HTR-8/SVneo (cell line): ENCODE measurements at regions not wholly inside any gene's neighbourhood (a gene's known extent, or its start where the extent isn't known, plus 50 kb on each side); places are given as distances from the start of the nearest gene placed in this dataset.

Experiments used
- DNase-seq: peaks from one replicate; pipeline ENCODE4 v3.0.0; 2011; ENCODE audit warnings: low spot score, mixed read lengths; ENCODE audit not compliant: insufficient read length
- FAIRE-seq: peaks from 2 replicates; lab custom pipeline; 2011; peaks lifted over from hg19 to GRCh38; lab: Jason Lieb, UNC

DNA sequence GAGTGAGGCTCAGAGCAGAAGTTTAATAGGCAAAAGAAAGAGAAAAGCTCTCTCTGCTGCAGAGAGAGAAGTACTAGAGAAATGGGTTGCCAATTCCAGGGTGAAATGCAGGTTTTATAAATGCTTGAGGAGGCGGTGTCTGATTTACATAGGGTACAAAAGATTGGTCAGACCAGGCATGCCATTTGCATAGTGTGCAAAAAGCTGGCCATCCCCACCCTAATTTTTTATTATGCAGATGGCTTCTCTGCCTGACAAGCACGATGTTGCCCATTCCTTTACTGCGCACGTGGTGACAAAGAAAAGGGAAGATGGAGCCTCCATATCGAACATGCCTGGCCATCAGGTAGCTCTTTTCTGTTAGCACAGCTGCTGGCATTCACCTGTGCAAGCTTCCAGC is 209.3 kb upstream of the PPFIA2 start:
- DNase-seq, result no peak
- no peak for FAIRE-seq

DNA sequence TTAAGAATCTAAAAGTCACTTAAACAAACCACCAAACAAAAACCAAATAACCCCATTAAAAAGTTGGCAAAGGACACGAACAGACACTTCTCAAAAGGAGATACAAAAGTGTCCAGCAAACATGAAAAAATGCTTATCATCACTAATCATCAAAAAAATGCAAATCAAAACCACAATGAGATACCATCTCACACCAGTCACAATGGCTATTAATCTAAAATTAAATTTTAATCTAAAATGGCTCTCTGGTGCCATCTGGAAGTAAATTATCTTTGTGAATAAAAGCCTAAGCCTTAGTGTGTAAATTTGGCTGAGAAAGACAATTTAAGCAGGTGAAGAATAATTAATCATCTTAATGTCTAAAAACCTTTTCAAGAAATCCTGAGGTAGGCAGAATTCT is 204.5 kb upstream of the PPFIA2 start:
- DNase-seq (no peak), FAIRE-seq (no peak)

DNA sequence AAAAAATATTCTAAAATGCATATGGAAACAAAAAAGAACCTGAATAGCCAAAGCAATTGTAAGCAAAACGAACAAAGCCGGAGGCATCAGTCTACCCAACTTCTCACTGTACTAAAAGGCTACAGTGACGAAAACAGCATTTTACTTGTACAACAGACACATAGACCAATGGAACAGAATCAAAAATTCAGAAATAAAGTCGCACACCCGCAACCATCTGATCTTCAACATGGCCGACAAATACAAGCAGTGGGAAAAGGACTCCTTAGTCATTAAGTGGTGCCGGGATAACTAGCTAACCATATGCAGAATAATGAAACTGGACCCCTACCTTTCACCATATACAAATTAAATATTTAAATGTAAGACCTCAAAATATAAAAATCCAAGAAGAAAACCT is 203.9 kb upstream of the PPFIA2 start:
- no peak for DNase-seq
- FAIRE-seq, result no peak

DNA sequence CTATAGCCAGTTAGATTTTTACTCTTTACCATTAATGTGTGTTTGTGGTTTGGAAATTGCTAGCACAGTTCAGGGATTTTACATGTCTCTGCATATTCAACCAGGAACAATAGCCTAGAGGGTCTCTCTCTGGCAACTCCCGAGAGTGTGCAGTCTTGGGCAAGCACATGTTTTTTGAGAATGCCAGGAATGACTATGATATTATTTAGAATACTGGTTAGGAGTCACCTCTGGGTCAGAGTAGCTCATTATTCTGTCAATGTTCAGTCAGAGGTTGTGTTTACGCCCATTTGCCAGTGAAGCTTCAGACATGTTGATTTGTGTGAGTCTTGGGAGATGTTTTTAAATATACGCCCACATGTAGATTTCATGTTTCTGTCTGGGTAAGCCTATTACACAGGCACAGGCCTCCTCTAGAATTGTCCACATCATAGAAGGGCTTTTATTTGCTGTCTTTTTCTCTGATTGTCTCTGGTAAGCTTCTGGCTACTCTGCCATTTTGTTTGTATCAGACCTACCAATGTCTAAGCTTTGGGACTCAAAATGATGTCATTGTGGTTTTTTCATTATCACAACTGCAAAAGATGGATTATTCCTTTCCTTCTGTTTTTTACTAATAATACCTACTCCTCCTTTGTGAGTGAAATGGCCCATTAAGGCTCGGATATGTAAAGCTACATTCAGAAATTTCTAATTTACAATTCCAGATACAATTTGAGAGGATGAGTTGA is 203.1 kb upstream of the PPFIA2 start:
- DNase-seq (no peak), FAIRE-seq (no peak)

DNA sequence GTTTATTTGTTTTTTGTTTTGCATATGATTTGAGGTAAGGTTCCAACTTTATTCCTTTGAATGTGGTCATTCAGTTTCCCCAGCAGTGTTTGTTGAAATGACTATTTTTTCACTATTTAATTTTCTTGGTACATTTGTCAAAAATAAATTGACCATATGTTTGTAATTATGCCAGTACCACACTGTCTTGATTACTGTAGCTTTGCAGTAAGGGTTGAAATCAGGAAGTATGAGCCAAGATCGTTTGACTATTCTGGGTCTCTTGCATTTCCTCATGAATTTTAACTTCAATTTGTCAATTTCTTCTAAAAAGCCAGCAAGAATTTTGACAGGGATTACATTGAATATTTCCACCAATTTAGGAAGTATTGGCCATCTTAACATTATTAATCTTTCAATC is 199.3 kb upstream of the PPFIA2 start:
- no peak for FAIRE-seq
- DNase-seq, result no peak

DNA sequence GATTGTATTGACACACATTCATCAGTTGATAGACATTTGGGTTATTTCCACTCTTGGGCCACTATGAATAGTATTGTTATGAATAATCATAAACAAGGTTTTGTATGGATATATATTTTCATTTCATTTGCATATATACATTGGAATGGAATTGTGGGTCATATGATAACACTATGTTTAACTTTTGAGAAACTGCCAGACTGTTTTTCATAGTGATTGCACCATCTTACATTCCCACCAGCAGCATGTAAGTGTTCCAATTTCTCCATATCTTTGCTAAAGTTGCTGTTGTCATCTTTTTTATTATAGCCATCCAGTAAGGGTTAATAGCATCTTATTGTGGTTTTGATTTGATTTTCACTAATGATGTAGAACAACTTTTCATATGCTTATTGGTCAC is 198.5 kb upstream of the PPFIA2 start:
- FAIRE-seq, result no peak

DNA sequence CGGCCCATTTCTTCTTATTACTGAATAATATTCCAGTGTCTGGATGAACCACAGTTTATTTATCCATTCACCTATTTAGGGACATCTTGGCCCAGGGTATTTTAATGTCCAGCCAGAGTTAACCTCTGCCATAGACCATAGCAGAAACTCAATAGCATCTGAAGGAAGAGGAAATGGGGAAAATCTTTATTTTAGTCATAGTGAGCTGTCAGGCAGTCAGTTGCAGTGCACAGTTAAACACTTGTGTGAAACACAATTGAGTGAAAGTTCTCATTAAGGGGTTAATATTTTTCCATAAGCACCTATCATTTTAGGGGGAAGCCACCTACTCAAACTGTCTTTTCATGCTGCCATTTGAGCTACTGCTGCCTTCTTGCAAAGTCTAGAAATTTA is 197.3 kb upstream of the PPFIA2 start:
- DNase-seq (no peak), FAIRE-seq (no peak)

More for the DNA sequence above, 198.5 kb upstream of the PPFIA2 start:
- DNase-seq, result no peak

DNA sequence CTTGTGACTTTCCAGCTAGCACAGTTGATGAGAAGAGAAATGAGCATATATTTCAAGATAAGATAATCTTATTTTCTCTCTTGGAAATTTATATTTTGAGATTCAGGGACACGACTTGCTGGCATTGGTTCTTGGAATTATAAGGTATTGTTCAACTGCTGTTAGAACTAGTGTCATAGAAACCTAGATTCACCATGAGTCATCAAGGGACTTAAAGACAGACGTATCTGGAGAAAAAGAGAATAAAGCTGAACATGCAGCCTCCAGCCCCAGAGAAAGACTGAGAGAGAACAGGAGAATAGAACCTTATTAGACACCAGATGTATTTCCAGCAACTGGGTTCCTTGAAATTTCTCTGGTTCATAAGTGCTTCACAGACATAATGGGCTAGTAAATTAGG is 194.4 kb upstream of the PPFIA2 start:
- DNase-seq, result no peak
- no peak for FAIRE-seq

DNA sequence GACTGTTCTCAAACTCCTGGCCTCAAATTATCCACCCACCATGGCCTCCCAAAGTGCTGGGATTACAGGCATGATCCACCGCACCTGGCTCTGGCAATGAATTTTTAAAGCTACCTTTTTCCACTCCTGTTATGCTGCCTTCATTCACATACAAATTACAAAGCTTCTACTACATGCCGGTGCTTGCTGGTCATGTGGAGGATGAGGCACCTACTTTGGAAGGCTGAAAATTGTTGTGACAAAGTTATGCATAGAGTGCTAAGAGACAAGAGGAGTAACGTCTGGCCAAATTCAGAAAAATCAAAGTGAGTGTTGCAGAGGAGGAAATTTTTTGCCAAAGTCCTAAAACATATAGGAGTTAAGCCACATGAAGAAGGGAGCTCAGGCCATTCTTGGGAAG is 191.7 kb upstream of the PPFIA2 start:
- no peak for DNase-seq
- no peak for FAIRE-seq

DNA sequence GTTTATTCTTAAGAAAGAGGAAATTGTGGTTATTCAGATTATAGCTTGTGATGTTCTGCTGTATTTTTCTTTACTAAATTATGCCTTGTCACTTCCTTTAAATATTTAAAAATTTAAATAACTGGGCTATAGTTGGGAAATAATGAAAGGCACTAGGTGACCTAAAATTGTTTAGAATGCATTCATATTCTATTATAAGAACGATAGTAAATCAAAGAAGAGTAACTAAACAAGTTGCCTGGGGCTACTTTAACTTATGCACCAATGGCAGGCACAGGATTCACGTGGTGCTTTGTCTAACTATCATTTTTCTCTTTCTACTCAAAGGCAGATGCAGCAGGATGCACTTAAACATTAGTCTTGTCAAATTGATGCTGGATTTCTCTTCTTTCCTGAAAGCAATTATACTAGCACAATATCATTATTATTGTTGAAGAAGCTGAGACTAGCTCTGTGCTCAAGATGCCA is 190.7 kb upstream of the PPFIA2 start:
- no peak for FAIRE-seq
- DNase-seq, result no peak

DNA sequence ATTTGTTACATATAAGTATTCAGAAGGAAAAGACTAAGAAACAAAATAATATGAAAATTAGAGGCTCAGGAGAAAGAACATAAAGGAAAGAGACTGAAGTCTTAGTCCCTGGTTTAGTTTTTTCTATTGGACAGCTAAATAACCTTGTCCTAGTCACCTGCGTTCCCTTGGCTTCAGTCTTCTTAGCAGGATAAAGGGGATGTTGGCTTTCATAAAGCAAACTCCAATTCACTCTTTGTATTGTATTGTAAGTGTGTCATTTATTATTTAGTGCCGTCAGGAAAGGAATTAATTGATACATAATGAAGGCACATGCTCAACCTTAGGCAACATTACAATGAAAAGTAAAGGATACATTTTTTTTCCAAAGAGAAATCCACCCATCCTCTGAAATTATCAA is 190.3 kb upstream of the PPFIA2 start:
- FAIRE-seq, result no peak
- DNase-seq, result no peak

DNA sequence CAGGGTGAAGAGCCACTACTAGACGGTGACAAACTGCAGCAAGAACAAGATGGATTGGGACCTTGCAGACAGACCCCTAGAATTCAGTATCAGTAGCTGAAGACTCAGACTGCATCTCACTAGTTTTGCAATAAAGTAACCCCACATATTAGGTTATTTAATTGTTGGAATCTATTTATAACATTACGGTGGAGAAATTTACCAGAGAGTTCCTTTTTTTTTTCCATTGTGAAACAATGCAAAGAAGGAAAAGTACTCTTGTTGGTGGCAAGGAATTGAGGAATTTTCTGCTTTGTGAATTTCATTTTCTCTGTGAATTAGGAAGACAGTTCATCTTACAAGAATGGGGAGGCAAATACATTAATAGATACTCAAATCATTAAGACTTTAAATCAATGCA is 185.7 kb upstream of the PPFIA2 start:
- DNase-seq (no peak), FAIRE-seq (no peak)

DNA sequence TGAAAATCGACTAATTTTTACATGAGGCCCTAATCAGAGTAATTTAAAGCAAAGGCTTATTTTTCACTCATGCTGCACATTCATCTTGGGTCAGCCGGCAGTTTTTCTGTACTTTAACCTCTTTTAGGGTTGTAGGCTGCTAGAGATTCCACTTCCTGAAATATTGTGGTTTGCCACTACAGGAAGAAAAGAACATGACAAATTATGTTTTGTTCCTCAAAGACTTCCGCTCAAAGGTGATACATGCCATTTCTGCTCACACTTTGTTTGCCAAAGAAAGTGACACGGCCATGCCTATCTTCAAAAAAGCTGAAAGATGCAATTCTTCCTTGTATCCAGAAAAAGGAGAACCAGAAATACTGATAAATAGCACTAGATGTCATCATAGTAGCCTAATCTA is 183.4 kb upstream of the PPFIA2 start:
- DNase-seq (no peak), FAIRE-seq (no peak)

DNA sequence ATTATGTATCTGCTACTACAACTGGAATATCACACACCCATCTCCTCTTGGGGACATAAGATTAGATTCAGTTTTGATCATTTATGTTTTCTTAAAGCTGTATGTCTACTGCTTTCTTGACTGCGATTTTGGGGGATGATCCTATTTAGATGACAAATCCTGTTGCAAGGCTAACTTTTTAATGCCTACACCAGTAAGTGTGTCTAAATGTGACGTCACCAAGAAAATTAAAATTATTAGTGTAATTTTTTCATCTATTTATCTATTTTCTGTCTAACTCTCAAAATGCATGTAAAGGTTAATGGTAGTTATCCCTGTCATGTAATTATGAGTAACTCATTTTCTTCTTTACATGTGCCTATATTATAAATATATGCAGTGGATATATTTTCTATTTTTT is 170.9 kb upstream of the PPFIA2 start:
- no peak for FAIRE-seq
- no peak for DNase-seq

DNA sequence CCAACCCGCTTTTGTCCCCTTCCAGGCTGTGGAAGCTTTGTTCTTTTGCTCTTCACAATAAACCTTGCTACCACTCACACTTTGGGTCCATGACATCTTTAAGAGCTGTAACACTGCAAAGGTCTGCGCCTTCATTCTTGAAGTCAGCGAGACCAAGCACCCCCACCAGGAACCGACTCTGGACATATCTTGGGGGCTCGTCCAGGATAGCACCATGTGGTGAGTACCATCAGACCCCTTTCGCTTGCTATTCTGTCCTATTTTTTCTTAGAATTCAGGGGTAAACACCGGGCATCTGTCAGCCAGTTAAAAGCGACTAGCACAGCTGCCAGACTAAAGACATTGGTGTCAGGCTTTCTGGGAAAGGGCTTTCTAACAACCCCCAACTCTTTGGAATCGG is 137.6 kb upstream of the PPFIA2 start:
- FAIRE-seq, result no peak
- DNase-seq, result no peak

DNA sequence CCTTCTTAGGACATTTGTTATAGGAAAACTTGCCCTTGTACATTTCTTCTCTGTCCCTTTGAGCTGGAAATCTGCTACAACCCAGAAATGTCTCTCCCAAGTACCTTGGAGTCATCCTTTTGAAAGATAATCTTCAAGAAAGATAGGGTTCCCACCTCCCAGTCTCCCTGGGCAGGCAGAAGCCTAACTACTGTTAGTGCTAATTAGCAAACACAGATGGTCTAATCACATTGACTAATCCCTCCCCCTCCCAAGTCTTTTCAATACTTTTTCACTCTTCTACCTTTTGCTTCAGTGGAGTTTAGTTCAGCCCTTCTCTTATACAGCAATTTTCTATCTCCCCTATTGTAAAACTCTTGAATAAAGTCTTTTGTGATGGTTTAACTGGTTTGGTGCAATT is 129.8 kb upstream of the PPFIA2 start:
- FAIRE-seq, result no peak

DNA sequence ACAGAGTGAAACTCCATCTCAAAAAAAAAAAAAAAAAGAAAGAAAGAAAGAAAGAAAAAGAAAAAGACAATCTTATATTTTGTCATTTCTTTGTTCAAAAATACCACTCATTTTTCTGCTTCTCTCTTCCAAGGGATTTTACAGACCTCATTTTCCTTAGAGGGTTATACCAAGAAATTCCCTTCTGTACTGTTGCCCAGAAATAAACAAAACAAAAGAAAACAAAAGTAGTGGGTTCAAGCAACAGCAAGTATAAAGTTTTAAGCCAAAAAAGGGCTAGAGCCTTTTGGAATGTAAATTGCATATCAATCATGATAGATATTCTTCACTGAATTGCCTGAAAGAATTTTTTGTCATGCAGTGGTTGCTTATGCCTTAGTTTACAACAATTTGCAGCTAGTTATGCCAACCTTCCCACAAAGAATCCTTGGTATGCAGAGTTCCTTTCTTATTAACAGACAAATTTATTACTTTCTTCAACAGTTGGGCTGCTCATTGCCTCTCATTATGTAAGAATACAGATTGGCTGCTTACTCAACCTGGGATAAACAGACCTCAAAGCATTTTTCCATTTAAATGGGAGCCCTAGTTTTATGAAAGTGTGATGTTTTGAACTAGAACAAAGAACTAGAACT is 129.1 kb upstream of the PPFIA2 start:
- no peak for FAIRE-seq
- no peak for DNase-seq

More for the DNA sequence above, 129.8 kb upstream of the PPFIA2 start:
- DNase-seq, result no peak

DNA sequence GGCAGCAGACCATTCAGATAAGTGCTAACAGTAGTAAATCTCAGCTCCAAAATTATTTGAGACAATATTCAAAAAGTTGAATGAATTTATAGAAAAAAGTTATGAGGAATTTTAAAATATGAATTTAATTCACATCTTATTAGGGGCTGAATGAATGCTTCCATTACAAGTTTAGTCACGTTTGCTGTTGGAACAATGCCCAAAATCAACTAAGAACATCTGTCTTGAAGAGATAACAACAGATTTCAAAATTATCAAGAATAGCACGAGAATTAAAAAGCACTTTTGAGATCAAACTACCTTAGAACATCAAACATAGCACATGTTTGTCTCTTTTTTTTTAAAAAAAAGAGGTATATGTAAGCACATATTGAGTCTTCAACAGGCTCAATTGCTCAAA is 115.4 kb upstream of the PPFIA2 start:
- no peak for DNase-seq
- FAIRE-seq, result no peak

DNA sequence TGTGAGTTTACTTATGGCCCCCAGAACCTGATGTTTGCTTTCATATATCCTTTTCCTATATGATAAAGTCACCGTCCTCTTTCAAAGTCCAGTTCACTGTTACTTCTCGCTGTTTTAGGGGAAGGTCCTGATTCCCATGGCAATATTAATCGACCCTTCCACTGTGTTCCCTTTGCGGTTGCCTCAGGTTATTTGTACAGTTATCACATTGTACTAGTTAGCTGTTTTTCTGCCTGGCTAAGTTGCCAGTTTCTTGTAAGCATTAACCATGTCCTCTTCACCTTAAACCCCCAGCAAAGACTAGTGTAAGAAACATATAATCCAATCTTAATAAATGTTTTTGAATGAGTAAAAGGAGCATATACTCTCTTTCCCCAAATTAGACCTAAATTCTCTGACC is 115.0 kb upstream of the PPFIA2 start:
- no peak for DNase-seq
- no peak for FAIRE-seq

DNA sequence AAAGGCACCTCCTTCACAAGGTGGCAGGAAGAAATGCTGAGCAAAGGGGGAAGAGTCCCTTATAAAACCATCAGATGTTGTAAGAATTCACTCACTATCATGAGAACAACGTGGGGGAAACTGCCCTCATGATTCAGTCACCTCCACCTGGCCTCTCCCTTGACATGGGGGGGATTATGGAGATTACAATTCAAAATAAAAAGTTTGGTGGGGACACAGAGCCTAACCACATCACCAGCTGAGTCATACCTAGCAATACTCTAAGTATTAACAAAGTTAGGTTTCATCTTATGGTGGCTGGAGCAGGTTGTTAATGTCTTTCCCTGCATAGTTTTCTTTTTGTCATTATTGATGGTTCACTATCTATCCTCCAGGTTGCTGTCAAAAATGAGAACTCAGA is 113.2 kb upstream of the PPFIA2 start:
- no peak for FAIRE-seq

DNA sequence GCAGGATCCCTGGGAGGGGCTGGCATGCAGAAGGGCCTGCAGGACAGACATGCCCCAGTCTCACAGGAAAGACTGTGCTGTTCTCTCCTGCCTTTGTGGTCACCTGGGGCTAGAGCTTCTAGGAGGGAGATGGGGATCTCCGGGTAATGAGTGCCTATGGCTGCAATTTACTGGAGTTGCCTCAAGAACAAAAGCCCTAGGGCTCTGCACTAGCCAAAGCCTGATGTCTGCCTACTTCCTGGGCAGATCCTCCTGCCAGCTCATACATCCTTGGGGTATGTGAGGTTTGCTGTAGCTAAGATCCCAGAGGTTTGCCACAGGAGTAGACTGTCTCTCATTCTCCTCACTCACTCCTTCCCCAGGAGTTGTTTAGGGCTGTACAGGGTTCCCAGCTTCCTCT is 106.9 kb upstream of the PPFIA2 start:
- DNase-seq (no peak), FAIRE-seq (no peak)

More for the DNA sequence above, 113.2 kb upstream of the PPFIA2 start:
- DNase-seq, result no peak

DNA sequence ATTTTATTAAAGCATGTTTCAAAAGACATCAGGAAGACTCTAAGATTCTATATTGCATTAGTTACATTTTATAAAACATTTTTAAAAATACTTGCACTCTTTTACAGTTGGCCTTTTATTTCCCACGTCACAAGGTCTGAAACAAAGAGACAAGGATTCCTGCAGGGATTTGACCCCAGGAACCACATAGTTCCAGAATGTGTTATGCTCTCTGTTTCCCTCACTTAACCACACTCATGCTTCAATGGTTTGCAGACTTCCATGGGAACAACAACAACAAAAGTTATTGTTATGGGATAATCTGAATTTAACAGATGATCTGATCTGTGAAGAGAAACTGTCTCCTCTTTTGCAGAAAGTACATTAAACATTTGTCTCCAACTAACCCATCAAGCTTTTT is 104.3 kb upstream of the PPFIA2 start:
- FAIRE-seq, result no peak
- DNase-seq, result no peak
